ENCODE measurements at regions not wholly inside any gene's neighbourhood (a gene's known extent, or its start where the extent isn't known, plus 50 kb on each side); places are given as distances from the start of the nearest gene placed in this dataset.

DNA sequence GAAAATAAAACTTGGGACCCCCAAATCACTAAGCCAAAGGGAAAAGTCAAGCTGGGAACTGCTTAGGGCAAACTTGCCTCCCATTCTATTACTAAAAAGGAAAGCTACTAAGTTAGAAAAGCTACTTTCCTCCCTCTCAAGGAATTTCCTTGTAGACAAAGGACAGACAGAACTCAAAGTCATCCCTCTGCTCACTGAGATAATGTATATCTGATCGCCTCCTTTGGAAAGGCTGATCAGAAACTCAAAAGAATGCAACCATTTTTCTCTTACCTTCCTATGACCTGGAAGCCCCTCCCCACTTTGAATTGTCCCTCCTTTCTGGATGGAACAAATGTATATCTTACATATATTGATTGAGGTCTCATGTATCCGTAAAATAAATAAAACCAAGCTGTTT is 190.5 kb upstream of the DCN start:
- DNase-seq = no peak

DNA sequence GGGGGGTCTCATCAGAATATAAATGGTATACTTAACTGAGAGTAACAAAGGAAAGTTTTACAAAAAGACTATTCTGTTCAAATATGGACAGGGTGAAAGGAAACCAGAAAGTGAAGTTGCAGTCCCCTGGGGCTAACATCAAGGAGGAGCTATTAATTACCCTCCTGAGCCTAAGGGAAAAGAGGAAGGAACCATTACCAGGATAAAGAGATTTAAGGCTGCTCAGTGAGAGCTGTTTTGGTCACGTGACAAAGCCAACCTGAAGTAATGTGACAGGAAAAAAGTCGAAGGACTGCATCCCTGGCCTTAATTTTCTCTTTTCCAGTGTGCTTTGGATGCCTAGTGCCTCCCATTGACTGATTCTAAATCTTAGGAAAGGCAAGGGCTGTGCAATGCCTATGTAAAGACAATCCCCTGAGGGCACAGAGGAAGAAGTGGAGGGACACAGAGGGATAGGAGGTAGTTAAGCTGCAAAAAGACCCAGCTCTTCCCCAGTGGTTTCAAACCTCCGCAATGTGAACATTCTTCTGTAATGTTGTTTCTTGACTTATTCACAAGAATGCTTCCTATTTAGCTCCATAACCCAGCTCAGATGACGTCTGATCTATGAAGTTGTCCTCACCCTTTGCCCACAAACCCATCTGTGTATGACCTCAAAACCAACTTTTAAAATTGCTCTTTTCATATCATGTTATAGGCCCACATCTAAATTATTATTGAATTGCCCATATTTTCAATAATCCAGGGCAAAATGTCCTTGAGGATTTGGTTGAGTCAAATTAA is 187.7 kb upstream of the DCN start:
- DNase-seq = no peak

DNA sequence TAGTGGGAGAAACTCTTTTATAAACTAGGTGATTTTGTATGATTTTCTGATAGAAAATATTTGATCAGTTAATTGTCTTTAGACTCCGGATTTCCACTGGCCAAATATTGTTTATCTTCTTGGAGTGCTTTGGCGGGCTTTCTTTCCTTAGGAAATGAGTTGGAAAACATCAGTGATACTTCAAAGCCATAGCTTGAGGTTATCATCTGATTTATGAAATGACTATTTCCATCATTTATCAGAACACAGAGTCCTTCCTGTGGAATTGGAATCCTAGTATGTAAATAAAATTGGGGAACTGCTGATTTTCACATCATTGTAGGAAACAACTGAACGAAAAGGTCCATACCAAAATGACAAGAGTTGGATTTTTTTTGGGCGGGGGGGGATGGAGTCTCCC is 186.0 kb upstream of the DCN start:
- DNase-seq = no peak

DNA sequence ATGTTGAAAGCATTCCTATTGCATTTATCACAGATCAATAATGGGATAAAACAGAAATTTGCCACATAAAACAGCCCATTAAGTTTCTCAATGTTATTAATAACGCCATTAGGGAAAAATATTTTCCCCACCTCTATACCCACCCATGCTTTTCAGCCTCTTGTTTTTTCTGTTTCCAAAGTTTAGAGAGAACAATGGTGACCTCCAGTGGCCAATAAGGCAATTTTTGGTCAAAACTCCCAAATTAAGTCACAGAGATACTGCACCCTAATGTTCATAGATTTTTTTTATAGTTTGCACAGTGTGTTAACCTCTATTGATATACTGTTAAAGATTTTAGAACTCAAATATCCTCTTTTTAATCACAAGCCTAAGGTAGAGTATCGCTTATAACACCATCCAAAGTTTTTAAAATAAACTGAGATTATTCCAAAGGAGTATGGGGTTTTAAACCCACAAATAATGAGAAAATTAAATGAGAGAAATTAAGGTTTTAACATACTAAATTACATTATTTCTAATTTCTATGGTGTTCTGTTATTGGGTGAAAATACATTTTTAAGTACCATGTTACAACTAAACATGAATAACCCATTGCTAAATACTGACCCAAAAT is 184.7 kb upstream of the DCN start:
- no peak for DNase-seq

DNA sequence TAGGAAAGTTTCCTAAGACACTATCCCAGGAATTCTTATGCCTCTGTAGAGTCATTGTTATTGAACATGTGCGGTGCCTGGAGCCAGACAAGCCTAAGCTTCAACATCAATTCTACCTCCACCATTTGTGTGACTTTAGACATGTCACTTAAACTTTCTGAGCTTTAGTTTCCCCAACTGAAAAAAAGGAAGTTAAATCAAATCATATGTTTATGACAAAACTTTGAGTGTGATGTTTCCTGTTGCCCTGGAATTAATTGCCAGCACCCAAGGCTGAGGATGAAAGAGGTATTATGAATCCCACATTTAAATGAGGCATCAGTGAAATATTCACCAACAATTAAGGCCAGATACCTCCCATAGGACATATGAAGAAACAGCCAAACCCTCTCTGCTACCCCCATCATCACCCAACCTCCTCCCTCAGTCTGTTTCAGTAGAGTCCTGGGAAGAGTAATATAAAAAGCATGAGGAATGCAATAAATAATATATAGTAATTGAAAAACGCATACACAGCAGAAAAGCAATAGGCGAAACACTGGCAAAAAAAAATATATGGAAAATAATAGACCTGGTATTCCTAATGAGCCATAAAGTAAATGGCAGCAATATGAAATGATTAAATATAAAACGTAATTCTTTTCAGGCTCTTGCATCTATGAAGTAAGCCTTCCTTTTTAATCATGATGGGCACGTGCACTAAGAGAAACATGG is 182.0 kb upstream of the DCN start:
- DNase-seq = no peak

DNA sequence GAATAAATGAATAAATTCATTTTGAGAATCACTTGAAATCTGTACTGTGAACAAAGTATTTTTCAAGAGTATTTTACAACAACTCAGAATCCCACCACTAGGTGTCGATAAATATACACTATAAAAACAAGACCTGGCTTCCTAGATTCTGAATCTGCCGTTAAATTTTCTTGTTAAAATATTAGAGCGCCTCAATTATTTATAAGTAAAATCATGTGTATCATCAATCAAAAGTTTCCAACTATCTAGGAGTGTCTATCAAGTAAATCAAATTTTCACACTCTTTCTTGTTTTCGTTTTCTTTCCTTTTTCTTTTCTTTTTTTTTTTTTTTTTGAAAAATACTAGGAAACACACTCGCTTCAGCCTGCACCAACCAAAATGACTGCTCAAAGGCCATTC is 179.2 kb upstream of the DCN start:
- DNase-seq = no peak

DNA sequence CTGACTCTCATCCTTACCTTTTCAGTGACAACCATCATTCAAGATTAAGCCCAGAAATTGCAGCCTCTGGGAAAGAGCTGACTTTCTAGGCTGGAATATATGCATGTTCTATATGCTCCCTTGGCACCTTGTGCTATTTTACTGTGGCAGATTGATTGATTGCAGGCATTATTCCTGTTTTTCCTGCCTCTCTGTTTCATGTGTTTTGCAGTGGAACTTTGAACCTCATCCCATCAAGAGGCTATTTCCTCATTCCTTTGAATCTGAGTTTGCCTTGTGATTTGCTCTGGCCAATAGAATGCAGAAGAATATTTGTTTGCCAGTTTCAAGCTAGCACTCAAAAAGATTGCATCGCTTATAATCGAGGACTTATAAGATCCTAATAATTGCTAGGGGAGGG is 174.8 kb upstream of the DCN start:
- no peak for DNase-seq

DNA sequence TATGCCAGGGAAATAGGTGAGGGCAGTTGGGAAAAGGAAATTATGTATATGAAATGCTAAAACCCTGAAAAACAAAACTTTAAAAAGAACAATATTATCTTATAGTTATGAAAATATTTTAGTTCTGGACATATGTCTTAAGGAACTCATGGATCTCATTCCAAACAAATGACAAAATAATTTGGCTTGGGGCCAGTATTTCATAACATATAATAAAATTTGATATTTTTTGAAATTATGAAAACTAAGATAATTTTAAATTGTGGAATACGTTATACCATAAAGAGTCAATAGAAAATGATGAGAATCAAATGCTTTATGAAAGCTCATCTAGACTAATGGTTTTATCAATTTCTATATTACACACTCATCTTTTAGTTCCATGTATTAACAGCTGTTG is 173.8 kb upstream of the DCN start:
- no peak for DNase-seq

DNA sequence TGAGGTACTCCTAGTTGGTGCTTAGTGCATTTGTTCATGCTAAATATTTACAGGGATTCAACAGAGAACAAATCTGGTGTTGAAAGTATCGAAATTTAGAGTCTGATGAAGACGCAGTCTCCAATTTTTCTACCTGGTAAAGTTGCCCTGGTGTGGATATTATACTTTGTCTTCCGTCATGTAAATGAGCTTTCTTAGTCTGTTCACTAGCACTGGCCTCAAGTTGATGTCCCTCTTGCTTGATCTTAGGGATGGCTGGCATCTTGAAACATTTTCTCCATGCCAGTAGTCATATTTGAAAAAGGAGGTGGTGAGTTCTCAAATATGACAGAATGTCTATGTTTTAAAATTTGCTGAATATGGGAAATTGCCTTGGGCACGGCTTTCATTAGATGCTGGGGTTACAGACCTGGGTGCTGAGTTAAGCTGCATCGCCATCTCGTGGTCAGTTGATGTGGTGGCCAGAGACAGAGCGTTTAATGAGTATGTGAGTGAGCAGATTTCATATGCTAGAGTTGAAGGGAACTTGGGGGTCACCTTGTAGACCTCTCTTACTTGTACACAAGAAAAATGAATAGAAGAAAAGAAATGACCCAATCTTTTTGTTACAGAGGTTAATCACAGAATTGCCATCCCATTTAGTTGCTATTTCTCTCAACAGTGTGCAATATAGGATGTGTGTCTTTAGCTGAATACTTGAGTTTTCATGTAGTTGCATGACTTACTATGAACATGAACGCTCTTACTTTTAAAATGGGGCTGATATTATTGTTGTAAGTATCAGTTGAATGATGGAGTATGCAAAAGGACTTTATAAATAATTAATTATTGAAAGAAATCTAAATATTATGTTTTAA is 172.8 kb upstream of the DCN start:
- DNase-seq = peak; percentile 100

DNA sequence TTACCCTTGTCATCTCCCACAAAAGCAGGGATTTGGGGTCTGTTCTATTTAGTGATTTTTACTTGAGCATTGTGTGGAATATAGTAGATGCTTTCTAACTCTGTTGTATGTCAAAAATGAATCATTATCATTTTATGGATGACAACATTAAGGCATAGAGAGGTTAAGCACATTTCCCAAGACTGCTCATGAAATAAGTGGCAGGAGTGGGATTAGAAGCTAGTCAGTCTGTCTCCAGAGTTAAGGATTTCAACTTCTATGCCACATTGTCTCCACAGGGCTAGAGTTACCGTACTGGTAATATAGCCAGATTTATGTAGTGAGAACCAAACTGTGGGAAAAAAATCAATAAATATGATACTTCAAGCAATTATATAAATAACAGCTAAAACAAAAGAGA is 170.6 kb upstream of the DCN start:
- DNase-seq = no peak

DNA sequence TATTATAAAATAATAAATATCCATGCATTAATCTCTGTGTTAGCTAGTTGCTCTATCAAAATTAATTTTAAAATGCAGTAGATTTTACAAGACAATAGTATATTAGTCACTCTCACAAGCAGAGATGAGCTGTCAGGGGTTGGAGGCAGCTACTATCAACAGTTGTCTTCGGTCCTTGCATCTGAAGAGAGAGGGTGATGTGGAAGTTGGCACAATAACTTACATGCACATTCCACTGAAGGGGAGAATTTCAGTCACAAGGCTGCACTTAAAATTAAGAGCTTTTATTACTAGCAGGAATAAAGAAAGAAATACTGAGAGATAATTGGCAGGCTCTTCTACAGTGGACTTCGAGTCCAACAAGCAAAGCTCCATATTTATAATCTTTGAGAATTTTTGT is 166.9 kb upstream of the DCN start:
- DNase-seq = no peak

DNA sequence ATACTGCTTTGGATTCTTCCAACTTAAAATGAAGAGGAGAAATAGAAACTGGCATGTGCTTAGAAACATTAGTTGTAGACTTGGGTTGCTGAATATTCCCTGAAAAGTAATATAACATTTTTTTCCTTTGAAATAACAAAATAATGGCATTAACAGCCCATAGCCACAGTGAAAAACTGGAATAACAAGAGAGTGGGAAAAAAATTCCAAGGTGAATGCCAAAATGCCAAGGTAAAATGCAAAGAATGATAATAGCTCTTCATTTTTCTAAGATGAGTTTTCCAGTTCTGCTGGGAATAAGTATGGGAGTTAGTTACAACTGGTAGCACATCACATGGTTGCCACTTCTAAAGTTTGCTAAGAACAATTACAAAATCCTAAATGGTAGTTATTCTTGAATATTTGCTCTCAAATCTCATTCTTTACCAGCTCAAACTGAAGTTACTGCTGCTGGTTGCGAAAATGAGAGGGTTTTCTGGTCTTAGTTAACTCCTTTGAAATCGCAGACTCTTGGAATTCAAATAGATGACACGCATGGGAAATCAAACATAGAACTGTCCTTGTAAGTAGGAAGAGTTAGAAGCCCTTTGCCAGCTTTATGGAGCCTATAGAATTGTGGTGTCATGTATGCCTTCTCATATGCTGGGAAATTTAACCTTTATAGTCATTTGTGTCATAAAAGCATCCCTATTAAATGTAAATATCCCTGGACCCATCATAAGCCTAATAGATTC is 165.0 kb upstream of the DCN start:
- no peak for DNase-seq

DNA sequence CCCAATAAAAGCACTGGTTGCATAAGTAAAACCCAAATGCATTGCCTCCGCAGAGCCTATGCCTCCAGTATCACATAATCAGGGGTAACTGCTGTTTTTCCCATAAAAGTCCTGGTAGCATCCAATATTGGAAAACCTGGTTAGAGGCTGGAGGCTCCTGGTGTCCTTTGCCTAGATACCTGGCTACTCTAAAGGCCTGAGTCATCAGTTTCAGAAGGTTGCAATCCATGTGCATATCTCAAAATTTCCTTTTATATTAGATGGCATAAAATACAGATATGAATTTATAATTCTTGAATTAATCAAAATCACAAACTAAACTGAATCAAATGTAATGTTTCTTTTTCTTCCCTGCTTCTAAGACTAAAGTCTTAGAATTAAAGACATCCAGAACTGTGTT is 164.2 kb upstream of the DCN start:
- no peak for DNase-seq

DNA sequence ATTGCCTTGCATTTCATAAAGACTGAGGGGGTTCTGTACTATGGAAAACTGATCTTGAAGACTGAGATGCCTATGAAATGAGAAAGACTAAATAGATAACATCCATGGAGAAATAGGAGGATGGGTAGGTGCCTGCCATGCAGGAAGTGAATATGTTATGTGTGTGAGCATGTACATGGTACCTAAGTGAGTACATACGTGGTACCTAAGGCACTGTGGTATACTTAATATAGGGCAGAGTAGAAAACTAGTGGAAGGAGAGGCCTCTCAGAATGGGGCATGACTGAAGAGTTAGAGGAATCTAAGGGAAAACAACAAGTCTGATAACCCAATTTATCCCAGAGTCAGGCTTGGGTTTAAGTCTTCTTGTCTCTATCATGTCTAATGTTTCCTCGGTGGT is 161.8 kb upstream of the DCN start:
- no peak for DNase-seq

DNA sequence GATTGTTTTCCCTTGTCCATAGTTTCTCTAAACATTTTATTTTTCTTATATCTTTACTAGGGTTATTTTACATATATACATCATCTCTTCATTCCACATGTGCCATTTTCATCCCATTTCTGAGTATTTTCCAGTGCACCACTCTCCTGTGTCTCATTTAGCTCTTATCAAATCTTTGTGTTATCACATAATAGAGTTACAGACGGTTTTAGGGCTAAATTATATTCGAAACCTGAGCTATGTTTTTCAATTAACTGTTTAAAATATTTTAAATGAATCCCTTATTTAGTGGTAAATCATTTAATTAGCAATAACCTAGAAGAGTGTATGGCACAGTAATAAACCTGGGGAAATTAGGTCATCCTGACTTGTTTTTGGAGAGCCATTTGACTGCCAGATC is 160.4 kb upstream of the DCN start:
- no peak for DNase-seq

DNA sequence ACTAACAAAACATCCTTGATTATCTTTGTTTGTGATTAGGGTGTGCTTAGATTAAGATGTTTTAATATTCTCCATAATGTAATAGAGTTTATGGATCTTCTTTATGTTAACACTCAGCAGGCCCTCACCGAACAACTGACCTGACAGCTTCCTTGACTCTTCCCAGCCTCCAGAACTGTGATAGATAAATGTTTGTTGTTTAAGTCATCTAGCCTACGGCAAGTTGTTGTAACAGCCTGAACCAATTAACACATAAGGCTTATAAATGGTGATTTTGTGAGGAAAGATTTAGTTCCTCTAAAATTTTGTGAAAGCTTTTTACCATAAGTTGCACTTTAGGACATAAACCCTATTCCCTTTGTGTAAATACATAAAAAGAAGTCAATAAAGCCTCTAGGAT is 156.5 kb upstream of the DCN start:
- DNase-seq = no peak

DNA sequence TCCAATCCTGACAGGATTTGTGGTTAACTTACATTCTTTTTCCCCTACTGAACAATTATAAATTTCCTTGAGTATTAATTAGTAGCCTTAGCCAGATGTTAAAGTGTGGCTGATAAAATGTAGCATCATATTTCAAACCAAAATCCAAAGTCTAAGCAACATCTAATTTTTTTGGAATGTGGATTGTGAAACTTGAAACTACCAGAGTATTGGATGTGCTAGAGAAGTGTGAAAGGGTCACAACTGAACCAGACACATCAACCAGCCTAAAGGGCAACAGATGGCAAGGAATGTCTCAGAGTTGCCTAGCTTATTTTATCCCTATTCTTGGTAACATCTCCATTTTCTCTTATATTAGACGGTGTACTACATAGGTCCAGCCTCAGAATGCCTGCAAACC is 153.1 kb upstream of the DCN start:
- no peak for DNase-seq

DNA sequence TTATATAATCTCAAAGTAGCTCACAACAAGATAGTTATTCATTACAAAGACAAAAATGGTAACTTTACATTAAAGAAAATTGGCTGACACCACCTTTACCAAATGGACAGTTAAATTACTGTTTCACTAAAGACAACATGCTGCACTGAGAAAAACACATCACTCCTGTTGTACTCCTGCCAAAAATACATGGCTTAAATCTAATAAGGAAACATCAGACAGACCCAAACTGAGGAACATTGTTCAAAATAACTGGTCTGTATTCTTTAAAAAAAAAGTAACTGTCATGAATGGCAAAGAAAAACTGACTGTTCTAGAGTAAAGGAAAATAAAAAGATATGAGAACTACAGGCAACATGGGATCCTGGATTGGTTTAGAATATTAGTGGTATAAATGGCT is 151.3 kb upstream of the DCN start:
- DNase-seq = no peak

DNA sequence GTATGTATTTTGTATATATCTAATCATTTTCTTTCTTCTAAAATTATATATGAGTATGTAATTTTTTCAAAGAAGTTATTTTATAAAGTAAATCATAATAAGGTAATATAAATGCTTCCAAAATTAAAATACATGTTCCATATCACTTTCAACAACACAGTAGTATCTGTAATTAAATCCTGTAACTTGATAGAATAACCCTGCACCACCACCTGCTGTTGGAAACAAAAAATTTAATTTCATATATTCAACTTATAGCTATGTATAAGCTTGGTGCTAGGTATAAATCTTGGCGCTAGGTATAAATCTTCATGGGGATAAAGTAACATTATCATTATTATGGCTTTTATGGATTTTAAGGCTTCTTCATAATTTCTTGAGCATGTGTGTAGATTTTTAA is 149.7 kb upstream of the DCN start:
- no peak for DNase-seq

DNA sequence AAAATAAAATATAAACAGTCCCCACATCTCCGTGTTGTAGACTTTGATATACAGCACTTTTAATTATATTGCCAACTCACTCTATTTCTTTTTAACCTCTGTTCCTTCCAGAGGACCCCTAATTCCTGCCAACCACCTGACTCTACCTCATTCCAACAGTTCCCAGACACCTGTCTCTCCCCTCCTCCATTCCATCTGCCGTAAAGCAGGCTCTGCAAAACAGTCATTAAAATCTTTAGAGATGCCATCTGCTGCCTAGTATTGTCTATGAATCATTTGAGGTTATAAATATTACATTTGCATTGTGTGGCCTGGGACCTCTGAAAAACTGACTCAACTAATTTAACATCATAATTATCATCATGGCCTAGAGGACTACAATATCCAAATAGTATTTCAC is 148.8 kb upstream of the DCN start:
- DNase-seq = no peak

DNA sequence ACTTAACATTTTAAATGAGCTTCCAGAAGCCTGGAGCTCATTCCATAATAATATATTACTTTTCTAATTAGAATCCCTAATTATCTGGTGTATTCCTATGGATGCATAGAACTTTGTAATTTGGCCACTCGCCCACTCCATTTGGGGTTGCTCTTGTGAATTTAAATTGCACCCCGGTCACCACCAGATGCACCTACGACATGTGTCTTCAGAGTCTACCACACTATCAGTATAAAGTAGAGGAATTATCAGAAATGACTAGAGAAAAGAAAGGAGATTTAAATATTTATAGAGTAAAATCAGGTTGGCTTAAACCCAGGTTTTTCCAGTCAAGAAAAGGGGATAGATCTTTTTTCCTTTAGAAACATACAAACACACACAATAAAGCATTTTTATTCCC is 145.8 kb upstream of the DCN start:
- no peak for DNase-seq

DNA sequence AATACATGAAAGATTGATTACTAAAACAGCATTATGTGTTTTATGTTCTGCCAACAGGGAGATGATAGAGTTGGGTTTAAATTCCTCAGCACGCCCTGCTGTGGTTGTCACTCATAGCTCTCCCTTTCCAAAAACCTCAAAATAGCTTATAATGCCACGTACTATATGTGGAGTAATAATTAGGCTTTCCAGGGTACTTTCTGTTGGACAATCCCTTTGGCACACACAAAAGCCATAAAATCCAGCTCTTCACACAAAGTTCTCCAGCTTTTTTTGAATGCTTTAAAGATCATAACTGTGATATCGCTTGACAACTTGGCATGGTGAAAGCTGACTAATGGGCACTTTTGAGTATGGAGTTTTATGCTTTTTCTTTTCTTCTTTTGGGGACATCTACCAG is 145.3 kb upstream of the DCN start:
- DNase-seq = no peak

DNA sequence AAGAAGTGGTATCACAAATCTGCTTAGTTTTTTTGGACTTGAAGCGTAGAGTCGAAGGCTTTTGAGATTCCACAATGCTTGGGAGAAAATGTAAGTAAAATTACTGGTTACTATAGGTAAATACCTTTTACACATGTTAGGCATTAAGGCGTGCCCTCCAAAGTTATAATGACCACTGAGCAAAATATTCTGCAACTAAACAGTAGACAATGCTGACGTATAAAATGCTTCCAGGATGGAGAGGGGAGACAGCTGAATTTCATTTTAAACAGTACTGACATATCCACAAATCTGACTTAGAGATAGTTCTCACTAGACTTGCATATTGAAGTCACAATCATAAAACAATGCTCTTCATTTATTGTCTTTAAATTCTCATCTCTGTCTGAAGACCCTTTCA is 144.5 kb upstream of the DCN start:
- DNase-seq = no peak

All from T1000 (cell line).